22Rv1 (cell line): ENCODE measurements at regions not wholly inside any gene's neighbourhood (a gene's known extent, or its start where the extent isn't known, plus 50 kb on each side); places are given as distances from the start of the nearest gene placed in this dataset.

Experiments
- CTCF ChIP-seq: fragments of 450-650 bp; IDR thresholded peaks from 2 replicates; pipeline ENCODE4 v1.5.1; 2017; ENCODE audit warnings: mild to moderate bottlenecking
- ZFX ChIP-seq: fragments of 450-650 bp; IDR thresholded peaks from 2 replicates; pipeline ENCODE4 v1.6.1; 2017; ENCODE audit warnings: antibody characterized with exemption, borderline replicate concordance

DNA sequence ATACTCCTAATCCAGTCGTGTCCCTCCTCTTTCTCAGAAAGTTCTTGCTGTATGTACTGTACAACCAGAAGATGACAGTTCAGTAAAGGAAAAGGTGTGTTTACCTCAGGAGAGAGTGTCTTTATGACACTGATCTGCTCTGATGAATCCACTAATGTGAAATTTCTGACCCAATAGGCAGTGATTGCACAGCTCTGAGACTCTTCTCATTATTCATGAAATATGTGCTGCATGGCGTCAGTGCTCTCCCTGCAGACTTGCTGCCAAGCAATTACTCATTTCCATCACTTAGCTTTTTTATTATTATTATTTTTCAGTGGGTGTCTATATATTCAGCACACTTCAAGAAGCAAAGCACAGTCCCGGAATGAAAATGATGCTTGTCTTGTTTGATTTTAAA, 389.0 kb downstream of the RASEF start:
- TF ChIP-seq CTCF = no peak
- TF ChIP-seq ZFX = no peak
